Right ventricle myocardium superior (tissue), 1 donor: ENCODE measurements at regions not wholly inside any gene's neighbourhood (a gene's known extent, or its start where the extent isn't known, plus 50 kb on each side); places are given as distances from the start of the nearest gene placed in this dataset.
"Not testable (repeated sequence)": the region's sequence is repeated elsewhere in the genome, so short reads cannot be mapped to it uniquely, and the experiment has no call there.

Experiments used
- ATAC-seq: fragments of 200-7000 bp; cut with Tn5 transposase; one replicate; pipeline ENCODE4 v1.9.1; 2020; ENCODE audit warnings: mild to moderate bottlenecking; ENCODE audit not compliant: poor library complexity
- DNase-seq: peaks from one replicate; pipeline ENCODE4 v3.0.0-alpha.2; 2020
- intact Hi-C: fragments of 100-400 bp; cut with DNase I; formaldehyde crosslinking; loops from one replicate; pipeline ENCODE4 v1.11.2; 2022
- donor health status: DM: no; HTN: yes; CAD: no; lungs with severe emphysema.

DNA sequence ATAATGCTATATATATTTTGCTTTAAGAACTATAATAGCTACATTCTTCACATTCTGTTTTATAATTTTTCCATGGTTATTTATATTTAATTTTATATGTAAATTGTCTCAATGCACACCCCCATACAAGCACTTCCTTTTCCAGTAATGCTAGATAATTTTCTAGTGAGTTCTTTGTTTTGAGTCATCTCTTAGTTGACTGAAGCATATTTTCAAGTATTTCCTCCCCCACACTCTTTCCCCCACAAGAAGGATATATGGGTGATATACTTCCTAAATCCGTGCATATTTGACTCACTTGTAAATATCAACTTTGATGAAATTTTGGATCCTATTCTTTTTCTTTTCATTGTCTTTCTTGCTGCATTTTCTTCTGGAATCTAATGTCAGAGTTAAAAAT is 82.1 kb upstream of the SRSF6 start:
- ATAC-seq: no peak
- DNase-seq: no peak
- intact Hi-C loops: no loop called here

DNA sequence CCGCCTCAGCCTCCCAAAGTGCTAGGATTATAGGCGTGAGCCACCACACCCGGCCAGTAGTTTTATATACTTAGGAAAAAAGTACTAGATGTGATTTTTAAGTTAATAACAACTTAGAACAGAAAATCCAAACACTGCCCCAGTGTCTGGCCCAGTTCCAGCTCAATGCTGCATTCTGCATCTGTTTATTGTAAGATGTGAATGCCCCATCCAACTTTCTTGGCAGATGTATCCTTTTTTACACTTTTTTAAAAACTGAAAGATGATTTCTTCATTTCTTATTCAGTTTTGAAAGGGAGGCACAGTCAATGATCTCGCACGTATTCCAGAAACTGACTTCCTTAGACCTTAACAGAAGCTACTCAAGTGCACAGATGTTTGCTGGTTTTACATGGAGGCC is 85.6 kb upstream of the SRSF6 start:
- DNase-seq (no peak), ATAC-seq (no peak)
- intact Hi-C loops: no loop called here

DNA sequence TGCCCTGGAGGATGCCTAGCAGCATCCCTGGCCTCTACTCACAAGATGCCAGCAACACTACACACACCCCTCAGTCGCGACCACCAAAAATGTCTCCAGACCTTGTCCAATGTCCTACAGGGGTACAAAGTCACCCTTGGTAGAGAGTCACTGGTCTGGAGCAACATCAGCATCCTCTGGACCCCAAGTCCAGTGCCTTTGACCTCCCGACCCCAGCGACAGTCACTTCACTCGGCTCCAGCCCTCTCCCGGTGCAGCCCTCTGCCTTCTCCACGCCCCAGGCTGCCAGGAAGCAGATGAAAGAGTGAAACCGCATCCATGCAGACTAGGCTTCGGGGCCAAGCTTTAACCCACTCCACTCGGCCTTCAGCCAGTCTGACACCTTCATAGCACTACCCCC is 92.0 kb upstream of the SRSF6 start:
- intact Hi-C loops: no loop called here
- ATAC-seq (no peak), DNase-seq (no peak)

DNA sequence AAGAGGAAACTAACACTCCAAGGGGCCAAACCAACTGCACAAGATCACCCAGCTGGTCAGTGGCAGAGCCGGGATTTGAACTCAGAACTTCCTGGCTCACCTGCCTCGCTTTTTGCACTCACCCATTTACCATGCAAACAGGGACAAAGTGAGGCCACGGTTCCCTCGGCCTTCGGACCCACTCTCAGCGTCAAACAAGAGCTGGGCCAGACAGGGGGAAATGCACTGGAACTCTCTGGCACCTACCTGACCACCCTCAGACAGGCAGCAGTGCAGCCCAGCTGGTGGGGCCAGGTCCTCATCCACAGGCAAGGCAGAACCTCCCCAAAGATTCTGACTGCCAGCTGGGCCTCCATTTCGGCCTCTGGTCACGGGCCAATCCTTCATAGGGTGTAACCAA is 93.7 kb upstream of the SRSF6 start:
- DNase-seq (no peak), ATAC-seq (no peak)
- intact Hi-C loops: no loop called here

DNA sequence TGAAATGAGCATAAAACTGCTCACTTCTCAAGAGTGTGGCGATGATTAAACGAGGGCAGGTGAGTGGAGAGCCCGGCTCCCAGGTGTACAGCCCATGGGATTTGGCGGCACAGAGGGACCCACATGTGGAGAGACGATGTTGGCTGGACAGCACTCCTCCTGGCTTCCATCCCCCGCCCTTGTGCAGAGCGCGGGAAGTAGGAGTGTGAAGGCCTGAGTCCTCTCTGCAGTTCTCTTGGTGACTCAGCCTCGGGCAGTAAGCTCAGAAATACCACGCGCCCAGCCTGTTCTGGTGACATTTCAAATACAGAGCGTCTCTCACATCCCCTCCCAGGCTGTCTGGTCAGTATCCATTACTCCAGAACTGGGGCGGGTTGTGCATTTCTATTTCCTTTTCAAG is 94.2 kb upstream of the SRSF6 start:
- DNase-seq (no peak), ATAC-seq (no peak)
- intact Hi-C loops: no loop called here

DNA sequence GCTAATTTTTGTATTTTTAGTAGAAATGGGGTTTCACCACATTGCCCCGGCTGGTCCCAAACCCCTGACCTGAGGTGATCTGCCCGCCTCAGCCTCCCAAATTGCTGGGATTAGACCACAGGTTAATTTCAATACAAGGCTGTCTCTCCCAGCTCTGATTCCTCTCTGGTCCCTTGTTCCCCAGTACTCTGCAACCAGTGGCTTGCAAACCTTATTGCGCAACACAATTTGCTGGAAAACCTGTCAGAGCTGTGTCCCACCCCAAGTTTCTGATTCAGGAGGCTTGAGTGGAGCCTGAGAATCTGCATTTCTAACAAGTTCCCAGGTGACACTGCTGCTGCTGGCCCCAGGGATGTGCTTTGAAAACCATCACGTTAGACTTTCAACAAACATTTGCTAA is 96.2 kb upstream of the SRSF6 start:
- no peak for DNase-seq
- no peak for ATAC-seq
- intact Hi-C loops: no loop called here

DNA sequence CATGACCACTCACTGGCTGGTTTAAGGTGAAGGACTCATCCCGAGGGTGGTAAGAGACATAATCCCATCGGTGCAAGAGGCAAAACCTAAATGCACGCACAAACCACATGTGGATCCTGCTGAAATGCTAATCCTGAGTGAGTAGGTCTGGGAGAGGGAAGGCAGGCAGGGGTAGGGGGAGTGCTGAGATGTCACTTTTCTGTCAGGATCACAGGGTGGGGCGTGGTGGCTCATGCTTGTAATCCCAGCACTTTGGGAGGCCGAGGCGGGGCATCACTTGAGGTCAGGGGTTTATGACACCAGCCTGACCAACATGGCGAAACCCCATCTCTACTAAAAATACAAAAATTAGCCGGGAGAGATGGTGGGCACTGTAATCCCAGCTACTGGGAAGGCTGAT is 97.7 kb upstream of the SRSF6 start:
- intact Hi-C loops: no loop called here
- ATAC-seq: no peak
- no peak for DNase-seq

DNA sequence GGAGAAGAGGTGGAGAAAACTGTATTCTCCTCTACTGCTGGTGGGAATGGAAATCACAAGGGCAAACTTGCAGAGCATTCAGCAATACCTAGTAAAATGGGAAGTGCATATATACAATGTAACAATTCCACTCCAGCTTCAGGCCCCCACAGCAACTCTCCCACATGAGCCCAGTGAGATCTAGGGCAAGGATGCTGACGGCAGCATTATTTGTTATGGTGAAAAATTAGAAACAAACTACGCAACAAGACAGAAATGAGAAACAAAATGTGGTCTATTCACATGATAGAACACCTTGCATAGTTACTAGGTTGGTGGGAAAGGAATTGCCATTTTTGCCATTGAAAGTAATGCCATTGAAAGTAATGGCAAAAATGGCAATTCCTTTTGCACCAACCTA is 98.9 kb upstream of the SRSF6 start:
- intact Hi-C loops: no loop called here
- ATAC-seq: no peak
- no peak for DNase-seq

DNA sequence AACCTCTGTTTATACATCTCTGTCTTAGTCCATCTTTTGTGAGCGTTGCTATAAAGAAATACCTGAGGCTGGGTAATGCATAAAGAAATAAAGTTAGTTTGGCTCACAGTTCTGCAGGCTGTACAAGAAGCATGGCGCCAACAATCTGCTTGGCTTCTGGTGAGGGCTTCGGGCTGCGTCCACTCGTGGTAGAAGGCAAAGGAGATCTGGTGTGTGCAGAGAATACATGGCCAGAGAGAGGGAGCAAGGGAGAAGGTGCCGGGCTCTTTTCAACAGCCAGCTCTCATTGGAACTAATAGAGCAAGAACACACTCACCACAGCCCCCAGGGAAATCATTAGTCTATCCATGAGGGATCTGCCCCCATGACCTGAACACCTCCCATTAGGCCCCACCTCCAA is 100.3 kb upstream of the SRSF6 start:
- DNase-seq (no peak), ATAC-seq (no peak)
- intact Hi-C loops: no loop called here

DNA sequence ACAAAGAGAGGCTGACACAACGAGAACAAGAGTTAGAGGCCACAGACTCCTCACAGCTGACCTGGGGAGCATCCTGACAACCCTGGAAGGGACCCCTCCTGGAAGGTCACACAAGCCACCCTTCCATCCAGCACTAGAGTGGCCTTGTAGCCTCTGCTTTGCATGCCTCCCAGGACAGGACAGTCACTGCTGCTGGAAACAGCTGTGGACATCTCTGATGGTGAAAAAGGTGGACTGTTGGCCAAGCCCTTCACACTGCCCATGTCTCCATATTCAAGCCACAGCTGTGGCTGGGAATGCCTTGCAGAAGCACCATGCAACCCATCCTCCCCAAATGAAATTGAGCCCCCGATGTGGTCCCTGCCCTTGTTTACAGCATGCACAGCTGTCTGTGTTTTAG is 102.1 kb upstream of the SRSF6 start:
- DNase-seq (no peak), ATAC-seq (no peak)
- intact Hi-C loops: no loop called here

DNA sequence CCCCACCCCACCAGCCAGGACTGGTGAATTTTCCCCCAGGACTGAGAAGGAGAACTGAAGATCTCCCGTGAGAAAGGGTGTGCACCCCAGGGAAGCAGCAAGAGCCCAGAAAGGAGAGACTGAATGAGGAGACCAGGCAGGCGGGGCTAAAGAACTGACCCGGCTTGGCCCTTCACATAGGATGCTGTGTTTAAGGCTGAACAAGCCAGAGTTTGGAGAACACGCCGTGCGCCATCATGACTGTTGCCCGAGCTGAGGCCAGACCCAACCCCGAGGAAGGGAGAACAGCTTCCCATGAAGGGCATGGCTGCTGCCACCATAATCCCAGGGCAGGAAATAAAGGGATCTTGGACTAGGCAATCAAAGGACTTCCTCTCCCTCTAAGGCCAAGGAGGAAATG is 104.7 kb upstream of the SRSF6 start:
- ATAC-seq (no peak), DNase-seq (no peak)
- intact Hi-C loops: no loop called here

DNA sequence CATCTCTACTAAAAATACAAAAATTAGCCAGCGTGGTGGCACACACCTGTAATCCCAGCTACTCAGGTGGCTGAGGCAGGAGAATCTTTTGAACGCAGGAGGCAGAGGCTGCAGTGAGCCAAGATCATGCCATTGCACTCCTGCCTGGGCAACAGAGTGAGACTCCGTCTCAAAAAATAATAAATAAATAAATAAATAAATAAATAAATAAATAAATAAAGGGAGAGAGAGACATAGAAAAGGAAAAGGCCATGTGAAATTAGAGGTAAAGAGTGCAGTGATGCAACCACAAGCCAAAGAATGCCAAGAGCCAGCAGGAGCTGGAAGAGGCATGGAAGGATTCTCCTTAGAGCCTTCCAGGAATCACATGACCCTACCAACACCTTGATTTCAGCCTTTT is 107.0 kb upstream of the SRSF6 start:
- not testable (repeated sequence) for DNase-seq, ATAC-seq

DNA sequence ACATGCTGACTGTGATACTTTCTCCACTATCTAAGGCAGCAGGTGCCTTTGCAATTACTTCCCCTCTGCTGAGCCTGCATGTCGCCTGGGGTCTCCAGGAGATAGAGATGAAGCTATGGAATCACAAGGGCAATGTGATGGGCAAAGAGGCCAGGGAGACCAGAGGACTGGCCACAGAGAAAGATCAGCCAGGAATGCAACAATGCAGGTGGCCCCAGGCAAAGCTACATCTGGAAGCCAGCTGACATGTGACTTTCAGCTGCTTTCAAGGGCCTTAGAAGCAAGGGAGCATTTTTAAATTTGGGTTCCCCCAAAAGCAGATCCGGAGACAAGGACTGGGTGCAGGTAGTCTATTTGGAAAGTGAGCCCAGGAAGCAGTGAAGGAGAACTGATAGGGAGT is 107.9 kb upstream of the SRSF6 start:
- no peak for ATAC-seq
- intact Hi-C loops: no loop called here
- DNase-seq: no peak

More for the DNA sequence above, 107.0 kb upstream of the SRSF6 start:
- intact Hi-C loops: not testable (repeated sequence)

DNA sequence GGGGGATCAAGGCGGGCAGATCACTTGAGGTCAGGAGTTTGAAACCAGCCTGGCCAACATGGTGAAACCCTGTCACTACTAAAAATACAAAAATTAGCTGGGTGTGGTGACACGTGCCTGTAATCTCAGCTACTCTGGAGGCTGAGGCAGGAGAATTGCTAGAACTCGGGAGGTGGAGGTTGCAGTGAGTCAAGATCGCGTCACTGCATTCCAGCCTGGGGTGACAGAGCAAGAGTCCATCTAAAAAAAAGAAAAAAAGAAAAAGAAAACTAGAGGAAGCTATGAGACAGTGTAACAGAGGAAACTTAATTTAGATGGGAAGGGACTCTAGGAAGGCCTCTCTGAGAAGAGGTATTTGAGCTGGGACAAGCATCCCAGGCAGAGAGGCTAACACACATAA is 109.9 kb upstream of the SRSF6 start:
- ATAC-seq, DNase-seq, intact Hi-C loops: not testable (repeated sequence)

DNA sequence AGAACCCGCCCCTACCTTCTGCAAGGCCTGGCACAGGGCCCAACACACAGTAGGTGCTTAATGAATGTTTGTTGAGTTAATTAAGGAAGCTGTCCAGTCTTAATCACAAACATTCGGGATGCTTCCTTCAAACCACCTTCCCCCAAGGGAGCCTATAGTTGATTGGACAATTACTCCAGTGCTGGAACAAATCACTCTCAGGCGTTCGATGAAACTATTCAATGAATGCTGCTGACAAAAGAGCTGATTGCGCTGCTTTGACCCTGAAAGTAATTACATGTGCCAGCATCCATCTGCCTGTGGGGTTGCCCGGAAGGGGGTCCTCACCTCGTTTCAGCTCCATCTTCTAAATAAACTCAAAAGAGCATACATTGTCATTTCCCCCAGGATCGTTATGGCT is 112.0 kb upstream of the SRSF6 start:
- no peak for DNase-seq
- intact Hi-C loops: no loop called here
- no peak for ATAC-seq

DNA sequence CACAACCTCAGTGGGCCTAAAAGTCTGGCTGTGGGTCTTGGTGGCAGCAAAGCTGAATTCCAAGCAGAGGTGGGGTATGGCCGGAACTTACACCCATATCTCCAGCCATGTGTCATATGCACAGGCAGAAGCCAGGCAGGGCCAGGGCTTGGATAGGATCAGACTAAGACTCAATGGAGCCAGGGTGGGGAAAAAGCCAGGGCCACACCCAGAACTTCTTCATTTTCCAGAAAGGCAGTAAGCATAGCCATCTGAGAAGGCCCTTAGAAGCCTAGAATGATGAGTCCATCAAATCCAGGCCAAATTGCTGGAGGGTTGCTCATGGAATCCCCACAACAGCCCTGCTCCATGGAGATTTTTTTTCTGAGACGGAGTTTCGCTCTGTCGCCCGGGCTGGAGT is 116.2 kb upstream of the SRSF6 start:
- DNase-seq: no peak
- intact Hi-C loops: no loop called here
- no peak for ATAC-seq

DNA sequence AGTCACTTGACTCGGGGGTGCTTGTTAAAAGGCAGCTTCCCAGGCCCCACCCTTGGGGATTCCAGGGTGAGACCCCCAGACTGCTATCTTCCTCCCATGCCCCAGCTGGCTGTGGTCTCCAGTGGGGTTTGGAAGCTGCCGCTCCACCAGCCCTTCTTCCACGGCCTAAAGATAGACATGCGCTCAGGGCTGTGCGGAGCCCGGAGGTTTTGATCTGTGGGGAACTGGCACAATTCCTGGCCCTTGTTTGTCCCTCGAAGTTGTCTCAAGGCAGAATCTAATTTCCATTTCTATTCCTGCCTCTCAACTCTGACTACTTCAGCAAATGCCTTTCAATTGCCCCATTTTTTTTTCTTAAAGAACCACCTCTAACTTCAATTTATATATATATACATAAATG is 120.7 kb upstream of the SRSF6 start:
- intact Hi-C loops: no loop called here
- DNase-seq (no peak), ATAC-seq (no peak)

DNA sequence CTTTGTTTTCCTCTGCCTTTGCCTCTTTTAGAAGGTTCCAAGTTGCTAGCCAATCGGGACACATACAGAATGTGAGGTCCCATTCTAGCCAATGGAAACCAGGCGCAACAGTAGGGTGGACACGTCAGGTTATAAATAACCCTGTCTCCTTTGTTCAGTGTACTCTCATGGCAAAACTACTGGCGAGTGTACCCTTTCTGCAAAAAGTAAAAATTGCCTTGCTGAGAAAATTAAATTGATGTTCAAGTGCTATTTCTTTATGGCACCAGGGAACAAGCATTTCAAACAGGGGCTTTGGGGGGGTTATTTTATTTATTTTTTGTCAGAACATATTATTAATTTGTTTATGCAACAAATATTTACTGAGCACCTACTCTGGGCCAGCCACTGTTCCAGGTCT is 123.6 kb upstream of the SRSF6 start:
- intact Hi-C loops: no loop called here
- DNase-seq (no peak), ATAC-seq (no peak)

DNA sequence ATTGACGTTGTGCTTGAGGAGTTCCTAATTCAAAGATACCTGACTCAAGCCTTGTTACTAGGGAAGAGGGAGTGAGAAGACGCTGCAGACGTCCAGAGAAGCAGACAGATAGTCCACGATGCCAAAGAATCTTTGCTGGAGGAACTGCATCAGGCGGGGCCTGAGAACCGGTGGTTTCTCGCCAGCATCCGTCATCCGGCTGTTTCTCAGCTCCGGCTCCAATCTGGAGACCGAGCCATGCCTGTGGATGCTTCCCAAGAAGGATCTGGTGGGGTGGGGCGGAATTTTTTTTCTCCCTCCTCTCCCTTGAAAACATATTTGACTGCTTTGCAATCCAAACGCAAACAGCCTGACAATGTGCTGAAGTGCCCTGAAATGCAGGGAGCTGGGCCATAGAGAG is 125.8 kb upstream of the SRSF6 start:
- peak; percentile 53 for ATAC-seq
- peak; percentile 67 for DNase-seq
- intact Hi-C loops: no loop called here

DNA sequence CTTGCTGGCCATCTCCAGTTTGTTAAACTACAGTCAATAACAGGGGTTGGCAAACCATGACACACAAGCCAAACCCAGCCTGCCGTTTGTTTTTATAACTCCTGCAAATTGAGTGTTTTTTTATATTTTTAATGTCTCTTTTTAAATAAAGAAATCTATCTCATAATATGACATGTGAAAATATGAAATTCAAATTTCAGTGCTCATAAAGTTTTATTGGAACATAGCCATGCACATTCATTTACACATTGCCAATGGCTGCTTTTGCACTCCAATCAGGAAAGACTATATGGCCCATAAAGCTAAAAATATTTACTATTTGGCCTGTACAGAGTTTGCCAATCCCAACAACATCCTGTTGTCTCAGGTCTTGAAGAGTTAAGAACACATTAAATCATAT is 129.0 kb upstream of the SRSF6 start:
- DNase-seq (no peak), ATAC-seq (no peak)
- intact Hi-C loops: no loop called here

DNA sequence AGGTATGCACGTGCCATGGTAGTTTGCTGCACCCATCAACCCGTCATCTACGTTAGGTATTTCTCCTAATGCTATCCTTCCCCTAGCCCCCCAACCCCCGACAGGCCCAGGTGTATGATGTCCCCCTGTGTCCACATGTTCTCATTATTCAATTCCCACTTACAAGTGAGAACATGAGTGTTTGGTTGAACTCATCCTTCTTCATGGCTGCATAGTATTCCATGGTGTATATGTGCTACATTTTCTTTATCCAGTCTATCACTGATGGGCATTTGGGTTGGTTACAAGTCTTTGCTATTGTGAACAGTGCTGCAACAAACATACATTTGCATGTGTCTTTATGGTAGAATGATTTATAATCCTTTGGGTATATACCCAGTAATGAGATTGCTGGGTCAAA is 130.5 kb upstream of the SRSF6 start:
- intact Hi-C loops, DNase-seq, ATAC-seq: not testable (repeated sequence)

DNA sequence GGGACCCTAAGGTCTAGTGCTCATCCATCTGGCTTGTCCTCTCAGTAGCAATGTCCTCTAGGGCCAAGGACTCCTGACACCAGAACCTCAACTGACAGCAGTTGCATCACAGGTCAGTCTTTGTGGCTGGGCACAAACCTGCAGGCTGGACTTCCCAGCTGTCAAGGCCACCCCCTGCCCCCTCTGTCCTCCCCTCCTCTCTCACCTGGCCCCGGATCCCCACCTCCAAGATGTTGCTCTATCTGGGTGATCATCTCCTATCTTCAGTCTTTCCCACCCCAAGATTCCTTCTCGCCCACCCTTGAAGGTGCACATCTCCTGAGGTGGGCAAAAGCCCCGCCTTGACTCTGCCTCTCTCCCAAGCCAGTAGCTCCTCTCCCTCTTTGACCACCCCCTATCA is 131.8 kb upstream of the SRSF6 start:
- no peak for DNase-seq
- intact Hi-C loops: no loop called here
- no peak for ATAC-seq
